ENCODE measurements at regions not wholly inside any gene's neighbourhood (a gene's known extent, or its start where the extent isn't known, plus 50 kb on each side); places are given as distances from the start of the nearest gene placed in this dataset.

- no peak for DNase-seq
- TF ChIP-seq EZH2 (IDR thresholded peaks at IDR 0.05; ENCODE audit: borderline replicate concordance, low read depth, low read length, severe bottlenecking) (no peak), CTCF (IDR thresholded peaks at IDR 0.05; ENCODE audit: borderline replicate concordance, extremely low read depth, low read length, poor library complexity, severe bottlenecking) (no peak)
Observed at GRCh38 chr7:35446091-35446490, 192.2 kb upstream of the TBX20 start.

GRCh38 chr7:35437619-35438275 lies 183.8 kb upstream of the TBX20 start:
- TF ChIP-seq CTCF (IDR thresholded peaks at IDR 0.05; ENCODE audit: borderline replicate concordance, extremely low read depth, low read length, poor library complexity, severe bottlenecking) (no peak), EZH2 (IDR thresholded peaks at IDR 0.05; ENCODE audit: borderline replicate concordance, low read depth, low read length, severe bottlenecking) (no peak)

More at GRCh38 chr7:35446091-35446490, 192.2 kb upstream of the TBX20 start:
- no peaks in the 10 kb centered on the region for H3K9me3 ChIP-seq (ENCODE audit: insufficient read depth, low read length, severe bottlenecking)
- no peak for ATAC-seq (ENCODE audit: insufficient read depth, low read depth)
- H3K79me2 ChIP-seq (ENCODE audit: insufficient read depth, low read length) = no peaks in the 10 kb centered on the region
- no peak overlapping the region for H2AFZ ChIP-seq (ENCODE audit: low read depth, low read length)
- no peaks in the 10 kb centered on the region for H4K20me1 ChIP-seq (ENCODE audit: insufficient read depth, low read length)
- H3K4me1 ChIP-seq (ENCODE audit: insufficient read depth, low read length) = no peaks in the 10 kb centered on the region
- H3K27me3 ChIP-seq (ENCODE audit: insufficient read depth, low read length, poor library complexity) = peaks cover 3% of the 10 kb centered on the region
- no peak overlapping the region for H3K27ac ChIP-seq (ENCODE audit: low read length)
- H3K4me3 ChIP-seq (ENCODE audit: low read depth in 1 of 2, low read length in 2 of 2) = no peak overlapping the region
- no peaks in the 10 kb centered on the region for H3K36me3 ChIP-seq (ENCODE audit: insufficient read depth, low read length)
- H3K9ac ChIP-seq (ENCODE audit: low read depth, low read length) = no peak overlapping the region
- no peak overlapping the region for H3K4me2 ChIP-seq (ENCODE audit: insufficient read depth, low read length)

GRCh38 chr7:35436452-35436851 lies 182.6 kb upstream of the TBX20 start:
- H3K4me2 ChIP-seq (ENCODE audit: insufficient read depth, low read length) = no peak overlapping the region
- H3K27me3 ChIP-seq (ENCODE audit: insufficient read depth, low read length, poor library complexity) = no peaks in the 10 kb centered on the region
- DNase-seq (no peak), ATAC-seq (ENCODE audit: insufficient read depth, low read depth) (no peak)
- no peaks in the 10 kb centered on the region for H3K4me1 ChIP-seq (ENCODE audit: insufficient read depth, low read length)
- no peaks in the 10 kb centered on the region for H4K20me1 ChIP-seq (ENCODE audit: insufficient read depth, low read length)
- H3K9ac ChIP-seq (ENCODE audit: low read depth, low read length) = no peak overlapping the region
- TF ChIP-seq CTCF (IDR thresholded peaks at IDR 0.05; ENCODE audit: borderline replicate concordance, extremely low read depth, low read length, poor library complexity, severe bottlenecking) (no peak), EZH2 (IDR thresholded peaks at IDR 0.05; ENCODE audit: borderline replicate concordance, low read depth, low read length, severe bottlenecking) (no peak)
- no peak overlapping the region for H3K4me3 ChIP-seq (ENCODE audit: low read depth in 1 of 2, low read length in 2 of 2)
- no peaks in the 10 kb centered on the region for H3K79me2 ChIP-seq (ENCODE audit: insufficient read depth, low read length)
- H3K27ac ChIP-seq (ENCODE audit: low read length) = no peak overlapping the region
- no peaks in the 10 kb centered on the region for H3K9me3 ChIP-seq (ENCODE audit: insufficient read depth, low read length, severe bottlenecking)
- no peak overlapping the region for H2AFZ ChIP-seq (ENCODE audit: low read depth, low read length)
- no peaks in the 10 kb centered on the region for H3K36me3 ChIP-seq (ENCODE audit: insufficient read depth, low read length)

More at GRCh38 chr7:35437619-35438275, 183.8 kb upstream of the TBX20 start:
- H4K20me1 ChIP-seq (ENCODE audit: insufficient read depth, low read length) = no peaks in the 10 kb centered on the region
- no peaks in the 10 kb centered on the region for H3K27me3 ChIP-seq (ENCODE audit: insufficient read depth, low read length, poor library complexity)
- H3K79me2 ChIP-seq (ENCODE audit: insufficient read depth, low read length) = no peaks in the 10 kb centered on the region
- no peak overlapping the region for H3K9ac ChIP-seq (ENCODE audit: low read depth, low read length)
- H3K4me3 ChIP-seq (ENCODE audit: low read depth in 1 of 2, low read length in 2 of 2) = no peak overlapping the region
- no peak for ATAC-seq (ENCODE audit: insufficient read depth, low read depth)
- H3K9me3 ChIP-seq (ENCODE audit: insufficient read depth, low read length, severe bottlenecking) = no peaks in the 10 kb centered on the region
- no peaks in the 10 kb centered on the region for H3K36me3 ChIP-seq (ENCODE audit: insufficient read depth, low read length)
- no peaks in the 10 kb centered on the region for H3K4me1 ChIP-seq (ENCODE audit: insufficient read depth, low read length)
- DNase-seq = no peak
- no peak overlapping the region for H3K4me2 ChIP-seq (ENCODE audit: insufficient read depth, low read length)
- H3K27ac ChIP-seq (ENCODE audit: low read length) = no peak overlapping the region
- H2AFZ ChIP-seq (ENCODE audit: low read depth, low read length) = no peak overlapping the region

All from DND-41 (cell line).